ENCODE measurements at regions not wholly inside any gene's neighbourhood (a gene's known extent, or its start where the extent isn't known, plus 50 kb on each side); places are given as distances from the start of the nearest gene placed in this dataset.

- TF ChIP-seq CTCF (IDR thresholded peaks at IDR 0.05) (no peak), POLR2A (IDR thresholded peaks at IDR 0.05) (no peak)
Measured at GRCh38 chr22:25358421-25359170, 139.2 kb downstream of the CRYBB2 start.
